ENCODE measurements at regions not wholly inside any gene's neighbourhood (a gene's known extent, or its start where the extent isn't known, plus 50 kb on each side); places are given as distances from the start of the nearest gene placed in this dataset.

DNA sequence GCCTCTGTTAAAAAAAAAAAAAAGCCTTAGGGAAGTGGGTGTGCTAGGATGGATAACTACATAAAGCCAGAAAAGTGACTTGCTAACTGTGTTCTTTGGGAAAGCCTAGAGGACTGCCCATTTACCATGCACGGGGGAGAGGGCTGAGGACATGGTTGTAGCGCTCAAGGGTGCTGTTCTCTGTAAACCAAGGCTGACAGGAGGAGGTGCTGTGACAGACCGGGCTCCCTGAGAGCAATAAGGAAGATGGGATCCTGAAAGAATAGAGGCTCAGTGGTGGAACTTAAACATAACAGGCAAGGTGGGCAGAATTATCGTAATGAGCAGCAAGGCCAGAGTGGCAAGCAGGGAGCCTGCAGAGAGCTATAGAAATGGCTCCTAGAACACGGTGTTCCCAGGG, 98.5 kb upstream of the DISP3 start:
- Histone ChIP-seq H3K9me2 (replicated peaks; ENCODE audit: insufficient read depth, low read length) (no peaks in the 10 kb centered on the region), H2AFZ (ENCODE audit: low read length) (no peak overlapping the region), H3K36me3 (replicated peaks; ENCODE audit: insufficient read depth, low read length) (no peaks in the 10 kb centered on the region), H3K9me3 (replicated peaks; ENCODE audit: insufficient read depth, low read length) (no peaks in the 10 kb centered on the region), H3K27me3 (replicated peaks; ENCODE audit: insufficient read depth, low read length) (peaks cover 92% of the 10 kb centered on the region), H3K4me1 (ENCODE audit: low read length) (no peaks in the 10 kb centered on the region), H4K20me1 (ENCODE audit: insufficient read depth, low read length) (no peaks in the 10 kb centered on the region), H3F3A (ENCODE audit: insufficient read depth, low read length) (no peaks in the 10 kb centered on the region), H3K79me2 (ENCODE audit: low read length) (no peaks in the 10 kb centered on the region), H3K4me2 (ENCODE audit: low read depth, low read length) (no peak overlapping the region), H3K27ac (ENCODE audit: low read length) (no peak overlapping the region), H3K9ac (ENCODE audit: low read length) (no peak overlapping the region), H3K4me3 (ENCODE audit: low read length) (no peak overlapping the region)
- TF ChIP-seq EZH2 (optimal IDR thresholded peaks at IDR 0.05; ENCODE audit: low read depth, low read length) (no peak), EZH2phosphoT487 (IDR thresholded peaks at IDR 0.05; ENCODE audit: low read length) (no peak)
- TF ChIP-seq, protein P1, sequence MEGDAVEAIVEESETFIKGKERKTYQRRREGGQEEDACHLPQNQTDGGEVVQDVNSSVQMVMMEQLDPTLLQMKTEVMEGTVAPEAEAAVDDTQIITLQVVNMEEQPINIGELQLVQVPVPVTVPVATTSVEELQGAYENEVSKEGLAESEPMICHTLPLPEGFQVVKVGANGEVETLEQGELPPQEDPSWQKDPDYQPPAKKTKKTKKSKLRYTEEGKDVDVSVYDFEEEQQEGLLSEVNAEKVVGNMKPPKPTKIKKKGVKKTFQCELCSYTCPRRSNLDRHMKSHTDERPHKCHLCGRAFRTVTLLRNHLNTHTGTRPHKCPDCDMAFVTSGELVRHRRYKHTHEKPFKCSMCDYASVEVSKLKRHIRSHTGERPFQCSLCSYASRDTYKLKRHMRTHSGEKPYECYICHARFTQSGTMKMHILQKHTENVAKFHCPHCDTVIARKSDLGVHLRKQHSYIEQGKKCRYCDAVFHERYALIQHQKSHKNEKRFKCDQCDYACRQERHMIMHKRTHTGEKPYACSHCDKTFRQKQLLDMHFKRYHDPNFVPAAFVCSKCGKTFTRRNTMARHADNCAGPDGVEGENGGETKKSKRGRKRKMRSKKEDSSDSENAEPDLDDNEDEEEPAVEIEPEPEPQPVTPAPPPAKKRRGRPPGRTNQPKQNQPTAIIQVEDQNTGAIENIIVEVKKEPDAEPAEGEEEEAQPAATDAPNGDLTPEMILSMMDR (IDR thresholded peaks at IDR 0.05; ENCODE audit: low read length): no peak
- DNase-seq: no peak

DNA sequence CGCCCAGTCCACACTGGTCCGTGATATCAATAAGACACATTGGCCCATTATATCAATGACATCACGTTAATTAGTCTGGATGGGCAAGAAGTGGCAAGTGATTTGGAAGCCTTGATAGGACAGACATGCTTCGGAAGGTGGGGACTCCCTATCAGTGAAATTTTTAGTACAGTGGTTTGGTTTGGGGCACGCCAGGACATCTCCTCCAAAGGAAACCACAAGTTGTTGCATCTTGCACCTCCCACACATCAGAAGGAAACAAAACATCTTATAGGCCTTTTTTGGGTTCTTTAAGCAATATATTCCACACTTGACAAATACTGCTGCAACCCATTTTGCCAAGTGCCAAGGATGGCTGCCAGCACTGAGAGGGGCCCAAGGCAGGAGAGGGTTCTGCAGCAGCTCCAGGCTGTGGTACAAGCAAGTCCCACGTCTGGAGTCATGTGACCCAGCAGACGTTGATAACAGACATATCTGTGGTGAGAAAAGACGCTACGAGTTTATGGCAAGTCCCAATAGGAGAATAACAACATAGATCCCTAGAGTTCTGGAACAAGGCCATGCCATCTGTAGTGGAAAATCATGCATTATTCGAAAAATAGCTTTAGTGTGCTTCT, 95.3 kb upstream of the DISP3 start:
- TF ChIP-seq EZH2phosphoT487 (IDR thresholded peaks at IDR 0.05; ENCODE audit: low read length) (no peak), EZH2 (optimal IDR thresholded peaks at IDR 0.05; ENCODE audit: low read depth, low read length) (no peak)
- TF ChIP-seq, protein P1 (IDR thresholded peaks at IDR 0.05; ENCODE audit: low read length): no peak
- DNase-seq: no peak
- no peak overlapping the region for H3K4me2 ChIP-seq (ENCODE audit: low read depth, low read length)
- no peaks in the 10 kb centered on the region for H4K20me1 ChIP-seq (ENCODE audit: insufficient read depth, low read length)
- peaks cover 92% of the 10 kb centered on the region for H3K27me3 ChIP-seq (replicated peaks; ENCODE audit: insufficient read depth, low read length)
- H3K9ac ChIP-seq (ENCODE audit: low read length): no peak overlapping the region
- H3K9me2 ChIP-seq (replicated peaks; ENCODE audit: insufficient read depth, low read length): no peaks in the 10 kb centered on the region
- no peaks in the 10 kb centered on the region for H3K79me2 ChIP-seq (ENCODE audit: low read length)
- H3K4me1 ChIP-seq (ENCODE audit: low read length): no peaks in the 10 kb centered on the region
- no peaks in the 10 kb centered on the region for H3K36me3 ChIP-seq (replicated peaks; ENCODE audit: insufficient read depth, low read length)
- no peaks in the 10 kb centered on the region for H3K9me3 ChIP-seq (replicated peaks; ENCODE audit: insufficient read depth, low read length)
- H3K4me3 ChIP-seq (ENCODE audit: low read length): no peak overlapping the region
- no peak overlapping the region for H2AFZ ChIP-seq (ENCODE audit: low read length)
- H3K27ac ChIP-seq (ENCODE audit: low read length): no peak overlapping the region
- no peaks in the 10 kb centered on the region for H3F3A ChIP-seq (ENCODE audit: insufficient read depth, low read length)

DNA sequence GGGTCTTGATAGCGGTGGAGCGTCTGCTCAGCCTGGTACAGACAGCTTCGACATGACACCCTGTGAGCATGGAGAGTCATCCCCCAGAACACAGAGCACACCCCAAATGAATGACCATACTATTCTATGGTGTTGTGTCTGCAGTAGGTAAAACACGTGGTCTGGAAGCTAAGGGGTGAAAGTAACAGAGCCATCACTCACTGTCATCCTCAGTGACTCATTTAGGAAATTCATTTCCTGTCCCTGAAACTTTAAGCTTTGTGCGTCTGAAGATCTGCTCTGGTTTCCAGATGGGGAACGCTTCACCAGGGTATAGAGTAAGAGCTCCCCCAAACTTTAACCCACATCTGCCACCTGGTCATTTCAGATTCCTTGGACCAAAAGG, 94.8 kb upstream of the DISP3 start:
- peaks cover 94% of the 10 kb centered on the region for H3K27me3 ChIP-seq (replicated peaks; ENCODE audit: insufficient read depth, low read length)
- no peaks in the 10 kb centered on the region for H3K9me2 ChIP-seq (replicated peaks; ENCODE audit: insufficient read depth, low read length)
- no peak overlapping the region for H3K27ac ChIP-seq (ENCODE audit: low read length)
- H3K36me3 ChIP-seq (replicated peaks; ENCODE audit: insufficient read depth, low read length): no peaks in the 10 kb centered on the region
- no peaks in the 10 kb centered on the region for H3K79me2 ChIP-seq (ENCODE audit: low read length)
- H3K4me2 ChIP-seq (ENCODE audit: low read depth, low read length): no peak overlapping the region
- no peak for DNase-seq
- no peak overlapping the region for H2AFZ ChIP-seq (ENCODE audit: low read length)
- H3K9ac ChIP-seq (ENCODE audit: low read length): no peak overlapping the region
- TF ChIP-seq EZH2 (optimal IDR thresholded peaks at IDR 0.05; ENCODE audit: low read depth, low read length) (no peak), EZH2phosphoT487 (IDR thresholded peaks at IDR 0.05; ENCODE audit: low read length) (no peak)
- TF ChIP-seq, protein P1 (IDR thresholded peaks at IDR 0.05; ENCODE audit: low read length): no peak
- no peaks in the 10 kb centered on the region for H3K4me1 ChIP-seq (ENCODE audit: low read length)
- H4K20me1 ChIP-seq (ENCODE audit: insufficient read depth, low read length): no peaks in the 10 kb centered on the region
- no peaks in the 10 kb centered on the region for H3K9me3 ChIP-seq (replicated peaks; ENCODE audit: insufficient read depth, low read length)
- no peaks in the 10 kb centered on the region for H3F3A ChIP-seq (ENCODE audit: insufficient read depth, low read length)
- H3K4me3 ChIP-seq (ENCODE audit: low read length): no peak overlapping the region

Data from MM.1S (cell line).